Ovary (tissue), 7 donors: ENCODE measurements at regions not wholly inside any gene's neighbourhood (a gene's known extent, or its start where the extent isn't known, plus 50 kb on each side); places are given as distances from the start of the nearest gene placed in this dataset.

Experiments used
- DNase-seq, 5 donors: peaks; one replicate each; pipeline ENCODE4 v3.0.0-alpha.2; 2019 to 2020
- H3K27ac ChIP-seq, 2 donors: fragments of 200-600 bp; one replicate each; pipeline versions ENCODE4 v1.5.1 to v1.8.0; 2019 to 2022
- H3K27me3 ChIP-seq: fragments of 200-600 bp; one replicate; pipeline ENCODE4 v1.8.0; 2022
- H3K36me3 ChIP-seq: fragments of 200-600 bp; sonication (generic); one replicate; pipeline ENCODE4 v1.5.1; 2019
- H3K4me1 ChIP-seq: one replicate; pipeline ENCODE4 v1.8.1; 2013; ENCODE audit warnings: mild to moderate bottlenecking, moderate library complexity; ENCODE audit not compliant: insufficient read depth
- H3K4me3 ChIP-seq: fragments of 200-600 bp; sonication (generic); one replicate; pipeline ENCODE4 v1.5.1; 2017
- H3K9me3 ChIP-seq, 2 donors: fragments of 200-600 bp in 1 of 2; sonication (generic) in 1 of 2; one replicate each; pipeline versions ENCODE4 v1.5.1 to v1.8.1; 2013 to 2019; ENCODE audit warnings: mild to moderate bottlenecking in 1 of 2, moderate library complexity in 1 of 2
- EP300 ChIP-seq: sonication (generic); formaldehyde crosslinking; IDR thresholded peaks from one replicate; pipeline ENCODE4 v1.6.1; 2017; ENCODE audit warnings: antibody characterized with exemption
- POLR2A ChIP-seq: fragments of 450-650 bp; IDR thresholded peaks from one replicate; pipeline ENCODE4 v1.6.1; 2017; ENCODE audit warnings: antibody characterized with exemption, mild to moderate bottlenecking, moderate library complexity
- WGBS, 3 donors: extraction: QIAGEN DNeasy Blood & Tissue Kit in 1 of 3; methylation state at CpG; one replicate each; pipeline versions ENCODE4 v1.1.5 to v1.1.7; 2013 to 2017; 5-methylcytosine and 5-hydroxymethylcytosine counted together
- intact Hi-C, 4 donors: fragments of 100-400 bp; cut with DNase I; formaldehyde crosslinking; loops; one replicate each; pipeline versions ENCODE4 v1.11.0 to v1.15.1; 2022 to 2023
- TF ChIP-seq, protein P1 (sequence below), 3 donors: fragments of 450-650 bp in 2 of 3; fragments of 200-600 bp in 1 of 3; IDR thresholded peaks; one replicate each; pipeline versions ENCODE4 v1.5.1 to v1.8.0; 2016 to 2022; ENCODE audit warnings: antibody characterized with exemption in 3 of 3, mild to moderate bottlenecking in 1 of 3
- donor health status: DM: no; HTN: no; CAD: no; lungs with moderate emphysema.
- donor health status: DM: no; HTN: no; CAD: no.
- donor health status: Bipolar disorder and iron deficiency.
- donor health status: DM: no; HTN: no; CAD: no.
- donor health status: DM: yes; HTN: yes; CAD: no.

DNA sequence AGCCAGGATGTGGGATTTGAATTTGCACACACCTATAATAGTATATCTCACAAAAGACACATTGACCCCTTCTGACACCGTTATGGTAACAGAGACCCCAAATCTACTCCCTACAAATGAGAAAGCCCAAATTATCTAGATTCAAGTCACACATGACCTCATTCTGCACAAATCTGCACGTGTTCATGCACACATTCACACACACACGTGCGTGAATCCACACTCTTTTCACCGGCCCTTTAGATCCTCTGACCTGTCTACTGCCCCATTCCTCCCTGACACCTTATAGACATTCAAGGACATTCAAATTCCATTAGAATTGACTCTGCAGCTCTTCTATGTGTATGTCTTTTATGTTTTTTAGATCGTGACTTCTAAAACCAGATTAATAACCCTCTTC lies 627.8 kb upstream of the ID2 start:
- peaks cover 3% of the 10 kb centered on the region for H3K4me1 ChIP-seq
- WGBS, 3 donors, result 83 to 86% (median 84%) methylated on average over 6 of the region's 6 CpGs
- no peak for DNase-seq
- intact Hi-C loops, result no loop called here
- no peaks in the 10 kb centered on the region for H3K27me3 ChIP-seq
- no peaks in the 10 kb centered on the region for H3K9me3 ChIP-seq
- no peak overlapping the region for H3K4me3 ChIP-seq
- H3K36me3 ChIP-seq, result no peaks in the 10 kb centered on the region
- H3K27ac ChIP-seq, result no peak overlapping the region
- no peak for TF ChIP-seq EP300
- TF ChIP-seq, protein P1, sequence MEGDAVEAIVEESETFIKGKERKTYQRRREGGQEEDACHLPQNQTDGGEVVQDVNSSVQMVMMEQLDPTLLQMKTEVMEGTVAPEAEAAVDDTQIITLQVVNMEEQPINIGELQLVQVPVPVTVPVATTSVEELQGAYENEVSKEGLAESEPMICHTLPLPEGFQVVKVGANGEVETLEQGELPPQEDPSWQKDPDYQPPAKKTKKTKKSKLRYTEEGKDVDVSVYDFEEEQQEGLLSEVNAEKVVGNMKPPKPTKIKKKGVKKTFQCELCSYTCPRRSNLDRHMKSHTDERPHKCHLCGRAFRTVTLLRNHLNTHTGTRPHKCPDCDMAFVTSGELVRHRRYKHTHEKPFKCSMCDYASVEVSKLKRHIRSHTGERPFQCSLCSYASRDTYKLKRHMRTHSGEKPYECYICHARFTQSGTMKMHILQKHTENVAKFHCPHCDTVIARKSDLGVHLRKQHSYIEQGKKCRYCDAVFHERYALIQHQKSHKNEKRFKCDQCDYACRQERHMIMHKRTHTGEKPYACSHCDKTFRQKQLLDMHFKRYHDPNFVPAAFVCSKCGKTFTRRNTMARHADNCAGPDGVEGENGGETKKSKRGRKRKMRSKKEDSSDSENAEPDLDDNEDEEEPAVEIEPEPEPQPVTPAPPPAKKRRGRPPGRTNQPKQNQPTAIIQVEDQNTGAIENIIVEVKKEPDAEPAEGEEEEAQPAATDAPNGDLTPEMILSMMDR (IDR thresholded peaks at IDR 0.05), result no peak
- no peak for TF ChIP-seq POLR2A

DNA sequence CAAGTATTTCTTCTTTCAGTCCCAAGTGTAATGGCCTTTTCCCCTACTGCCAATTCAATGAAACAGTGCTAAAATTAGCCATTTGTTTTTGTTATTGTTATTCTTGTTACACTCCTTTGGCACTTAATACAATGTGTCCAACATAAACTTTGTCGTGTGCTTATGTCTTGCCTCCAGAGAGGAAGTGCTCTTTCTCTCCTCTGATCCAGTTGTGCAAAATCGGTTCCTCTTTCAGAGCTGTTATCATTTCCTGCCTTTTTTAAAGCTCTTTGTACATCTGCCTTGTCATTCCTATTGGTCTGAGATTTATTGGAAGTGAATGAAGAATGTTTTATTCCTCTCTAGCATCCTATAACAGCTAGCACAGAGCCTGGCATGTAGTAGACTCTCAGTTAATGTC lies 623.2 kb upstream of the ID2 start:
- no peaks in the 10 kb centered on the region for H3K27me3 ChIP-seq
- H3K36me3 ChIP-seq, result no peaks in the 10 kb centered on the region
- no peak overlapping the region for H3K4me3 ChIP-seq
- TF ChIP-seq EP300 (no peak), POLR2A (no peak)
- TF ChIP-seq, protein P1 (IDR thresholded peaks at IDR 0.05), result no peak
- no peak overlapping the region for H3K27ac ChIP-seq
- WGBS, 3 donors, result 11 to 24% (median 12%) methylated on average over 2 of the region's 2 CpGs
- intact Hi-C loops, result no loop called here
- DNase-seq, result no peak
- H3K4me1 ChIP-seq, result no peaks in the 10 kb centered on the region
- no peaks in the 10 kb centered on the region for H3K9me3 ChIP-seq

DNA sequence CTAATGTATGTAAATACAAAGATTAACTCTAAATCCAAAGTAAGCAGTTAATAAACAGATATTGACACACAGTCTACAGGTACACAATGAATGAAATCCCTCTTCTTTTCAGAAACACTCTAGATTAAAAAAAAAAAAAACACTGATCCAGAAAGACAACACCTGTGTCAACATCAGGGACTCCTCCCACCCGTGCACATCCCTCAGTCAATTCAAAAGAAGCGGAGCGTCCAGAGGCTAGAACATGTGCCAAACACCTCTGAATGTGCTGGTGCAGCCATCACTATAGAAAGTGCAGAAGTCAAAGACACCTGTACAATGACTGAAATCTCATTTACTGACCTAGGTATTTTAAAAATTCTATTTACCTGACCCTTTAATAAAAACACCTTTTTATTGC lies 622.6 kb upstream of the ID2 start:
- intact Hi-C loops, result no loop called here

DNA sequence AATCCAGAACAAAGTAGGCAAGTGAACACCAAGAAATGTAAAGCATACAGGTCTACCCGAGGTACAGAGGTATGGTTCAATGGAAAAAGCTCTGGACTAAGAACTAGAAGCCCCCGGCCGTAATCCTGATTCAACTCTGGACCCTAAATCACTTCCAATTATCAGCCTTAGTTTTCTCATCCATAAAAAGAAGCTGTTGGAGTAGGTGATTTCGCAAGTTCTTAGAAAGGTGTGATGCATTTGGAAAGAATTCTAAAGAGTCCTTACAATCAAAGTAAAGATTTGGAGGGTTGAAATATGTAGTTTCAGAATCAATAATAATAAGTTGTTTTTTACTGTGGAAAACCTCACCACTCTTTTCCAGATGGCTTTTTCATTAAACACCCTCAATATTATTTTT lies 622.1 kb upstream of the ID2 start:
- H3K27ac ChIP-seq, result no peak overlapping the region
- no peaks in the 10 kb centered on the region for H3K4me1 ChIP-seq
- no peaks in the 10 kb centered on the region for H3K9me3 ChIP-seq
- H3K27me3 ChIP-seq, result no peaks in the 10 kb centered on the region
- no peak for DNase-seq
- intact Hi-C loops, result no loop called here
- H3K36me3 ChIP-seq, result no peaks in the 10 kb centered on the region
- no peak overlapping the region for H3K4me3 ChIP-seq
- TF ChIP-seq, protein P1 (IDR thresholded peaks at IDR 0.05), result no peak
- TF ChIP-seq POLR2A (no peak), EP300 (no peak)
- 80 to 94% (median 90%) methylated on average over 4 of the region's 4 CpGs for WGBS, 3 donors

More for the DNA sequence above, 622.6 kb upstream of the ID2 start:
- Histone ChIP-seq H3K27ac (no peak overlapping the region), H3K4me3 (no peak overlapping the region), H3K9me3 (no peaks in the 10 kb centered on the region), H3K4me1 (no peaks in the 10 kb centered on the region), H3K36me3 (no peaks in the 10 kb centered on the region), H3K27me3 (no peaks in the 10 kb centered on the region)
- TF ChIP-seq EP300 (no peak), POLR2A (no peak)
- TF ChIP-seq, protein P1 (IDR thresholded peaks at IDR 0.05), result no peak
- no peak for DNase-seq
- 88 to 91% (median 89%) methylated on average over 3 of the region's 3 CpGs for WGBS, 3 donors

DNA sequence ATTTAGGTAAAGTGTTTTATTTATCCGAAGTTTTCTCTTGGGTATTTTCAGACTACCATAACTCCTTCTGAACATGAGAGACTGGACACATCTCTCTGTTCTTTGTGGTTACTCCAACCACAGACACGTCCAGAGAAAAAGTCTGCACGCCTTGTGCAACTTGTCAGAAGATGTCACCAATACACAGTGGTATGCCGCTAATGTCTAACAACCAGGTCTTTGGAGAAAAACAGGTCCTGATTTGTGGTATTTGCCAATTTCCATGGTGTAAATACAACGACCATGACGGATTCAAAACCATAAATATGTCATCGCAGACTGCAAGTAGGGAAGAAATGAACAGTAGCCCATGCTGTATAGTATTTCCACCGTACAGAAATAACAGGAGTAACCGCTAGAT lies 620.6 kb upstream of the ID2 start:
- no peak overlapping the region for H3K27ac ChIP-seq
- WGBS, 3 donors, result 87 to 89% (median 88%) methylated on average over 9 of the region's 9 CpGs
- DNase-seq, result no peak
- intact Hi-C loops, result no loop called here
- no peaks in the 10 kb centered on the region for H3K4me1 ChIP-seq
- TF ChIP-seq POLR2A (no peak), EP300 (no peak)
- TF ChIP-seq, protein P1 (IDR thresholded peaks at IDR 0.05), result no peak
- no peaks in the 10 kb centered on the region for H3K9me3 ChIP-seq
- H3K27me3 ChIP-seq, result no peaks in the 10 kb centered on the region
- no peak overlapping the region for H3K4me3 ChIP-seq
- H3K36me3 ChIP-seq, result no peaks in the 10 kb centered on the region
